ENCODE measurements at regions not wholly inside any gene's neighbourhood (a gene's known extent, or its start where the extent isn't known, plus 50 kb on each side); places are given as distances from the start of the nearest gene placed in this dataset.
"Not testable (repeated sequence)": the region's sequence is repeated elsewhere in the genome, so short reads cannot be mapped to it uniquely, and the experiment has no call there.

DNA sequence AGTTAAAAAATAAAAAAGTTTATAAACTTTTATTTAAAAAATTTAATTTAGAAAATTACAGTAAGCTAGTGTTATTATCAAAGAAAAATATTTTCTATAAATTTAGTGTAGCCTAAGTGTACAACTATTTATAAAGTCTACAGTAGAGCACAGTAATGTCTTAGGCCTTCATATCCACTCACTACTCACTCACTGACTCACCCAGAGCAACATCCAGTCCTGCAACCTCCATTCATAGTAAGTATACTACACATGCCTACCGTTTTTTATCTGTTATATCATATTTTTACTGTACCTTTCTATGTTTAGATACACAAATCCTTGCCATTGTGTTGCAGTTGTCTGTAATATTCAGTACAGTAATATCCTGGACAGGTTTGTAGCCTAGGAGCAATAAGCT, 129.0 kb upstream of the FAM47B start:
- Histone ChIP-seq H3K4me3 (ENCODE audit: low read length) (no peak overlapping the region), H3K27ac (ENCODE audit: low read length) (no peak overlapping the region), H3F3A (ENCODE audit: insufficient read depth, low read length) (no peaks in the 10 kb centered on the region), H3K4me1 (ENCODE audit: low read length) (no peaks in the 10 kb centered on the region), H3K9me3 (replicated peaks; ENCODE audit: insufficient read depth, low read length) (no peaks in the 10 kb centered on the region), H3K36me3 (replicated peaks; ENCODE audit: insufficient read depth, low read length) (no peaks in the 10 kb centered on the region), H3K4me2 (ENCODE audit: low read depth, low read length) (no peak overlapping the region), H3K9ac (ENCODE audit: low read length) (no peak overlapping the region), H3K9me2 (replicated peaks; ENCODE audit: insufficient read depth, low read length) (no peaks in the 10 kb centered on the region), H3K27me3 (replicated peaks; ENCODE audit: insufficient read depth, low read length) (no peaks in the 10 kb centered on the region), H3K79me2 (ENCODE audit: low read length) (no peaks in the 10 kb centered on the region), H4K20me1 (ENCODE audit: insufficient read depth, low read length) (no peaks in the 10 kb centered on the region), H2AFZ (ENCODE audit: low read length) (no peak overlapping the region)
- no peak for DNase-seq
- no peak for TF ChIP-seq EZH2phosphoT487 (IDR thresholded peaks at IDR 0.05; ENCODE audit: low read length)

DNA sequence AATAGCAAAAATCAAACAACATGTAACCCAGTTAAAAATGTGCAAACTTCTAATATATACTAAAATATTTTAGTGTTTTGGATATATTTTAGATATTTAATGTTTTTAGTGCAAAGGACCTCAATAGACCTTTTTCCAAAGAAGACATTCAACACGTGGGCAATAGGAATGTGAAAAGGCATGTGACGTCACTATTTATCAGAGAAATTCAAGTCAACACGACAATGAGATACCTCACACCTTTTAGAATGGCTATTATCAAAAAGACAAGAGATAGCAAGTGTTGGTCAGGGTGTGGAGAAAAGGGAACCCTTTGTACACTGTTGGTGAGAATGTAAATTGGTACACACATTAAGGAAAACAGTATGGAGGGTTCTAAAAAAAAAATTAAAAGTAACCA, 115.6 kb upstream of the FAM47B start:
- Histone ChIP-seq H4K20me1 (ENCODE audit: insufficient read depth, low read length) (no peaks in the 10 kb centered on the region), H2AFZ (ENCODE audit: low read length) (no peak overlapping the region), H3F3A (ENCODE audit: insufficient read depth, low read length) (no peaks in the 10 kb centered on the region), H3K27me3 (replicated peaks; ENCODE audit: insufficient read depth, low read length) (no peaks in the 10 kb centered on the region), H3K9me3 (replicated peaks; ENCODE audit: insufficient read depth, low read length) (no peaks in the 10 kb centered on the region), H3K36me3 (replicated peaks; ENCODE audit: insufficient read depth, low read length) (no peaks in the 10 kb centered on the region), H3K79me2 (ENCODE audit: low read length) (no peaks in the 10 kb centered on the region), H3K27ac (ENCODE audit: low read length) (no peak overlapping the region), H3K4me2 (ENCODE audit: low read depth, low read length) (no peak overlapping the region), H3K9ac (ENCODE audit: low read length) (no peak overlapping the region), H3K4me1 (ENCODE audit: low read length) (no peaks in the 10 kb centered on the region), H3K9me2 (replicated peaks; ENCODE audit: insufficient read depth, low read length) (no peaks in the 10 kb centered on the region), H3K4me3 (ENCODE audit: low read length) (no peak overlapping the region)
- TF ChIP-seq EZH2phosphoT487 (IDR thresholded peaks at IDR 0.05; ENCODE audit: low read length) (no peak), EZH2 (optimal IDR thresholded peaks at IDR 0.05; ENCODE audit: low read depth, low read length) (no peak)
- TF ChIP-seq, protein P1, sequence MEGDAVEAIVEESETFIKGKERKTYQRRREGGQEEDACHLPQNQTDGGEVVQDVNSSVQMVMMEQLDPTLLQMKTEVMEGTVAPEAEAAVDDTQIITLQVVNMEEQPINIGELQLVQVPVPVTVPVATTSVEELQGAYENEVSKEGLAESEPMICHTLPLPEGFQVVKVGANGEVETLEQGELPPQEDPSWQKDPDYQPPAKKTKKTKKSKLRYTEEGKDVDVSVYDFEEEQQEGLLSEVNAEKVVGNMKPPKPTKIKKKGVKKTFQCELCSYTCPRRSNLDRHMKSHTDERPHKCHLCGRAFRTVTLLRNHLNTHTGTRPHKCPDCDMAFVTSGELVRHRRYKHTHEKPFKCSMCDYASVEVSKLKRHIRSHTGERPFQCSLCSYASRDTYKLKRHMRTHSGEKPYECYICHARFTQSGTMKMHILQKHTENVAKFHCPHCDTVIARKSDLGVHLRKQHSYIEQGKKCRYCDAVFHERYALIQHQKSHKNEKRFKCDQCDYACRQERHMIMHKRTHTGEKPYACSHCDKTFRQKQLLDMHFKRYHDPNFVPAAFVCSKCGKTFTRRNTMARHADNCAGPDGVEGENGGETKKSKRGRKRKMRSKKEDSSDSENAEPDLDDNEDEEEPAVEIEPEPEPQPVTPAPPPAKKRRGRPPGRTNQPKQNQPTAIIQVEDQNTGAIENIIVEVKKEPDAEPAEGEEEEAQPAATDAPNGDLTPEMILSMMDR (IDR thresholded peaks at IDR 0.05; ENCODE audit: low read length) = no peak
- no peak for DNase-seq

DNA sequence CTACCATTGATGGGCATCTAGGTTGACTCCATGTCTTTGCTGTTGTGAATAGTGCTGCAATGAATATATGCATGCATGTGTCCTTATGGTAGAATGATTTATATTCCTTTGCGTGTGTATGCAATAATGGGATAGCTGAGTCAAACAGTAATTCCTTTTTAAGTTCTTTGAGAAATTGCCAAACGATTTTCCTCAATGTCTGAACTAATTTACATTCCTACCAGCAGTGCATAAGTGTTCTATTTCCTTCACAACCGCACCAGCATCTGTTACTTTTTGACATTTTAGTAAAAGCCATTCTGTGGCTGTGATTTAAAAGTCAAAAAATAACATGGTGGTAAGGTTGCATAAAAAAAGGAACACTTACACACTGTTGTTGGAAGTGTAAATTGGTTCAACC, 103.1 kb upstream of the FAM47B start:
- TF ChIP-seq EZH2phosphoT487 (IDR thresholded peaks at IDR 0.05; ENCODE audit: low read length) (no peak), EZH2 (optimal IDR thresholded peaks at IDR 0.05; ENCODE audit: low read depth, low read length) (no peak)
- TF ChIP-seq, protein P1 (IDR thresholded peaks at IDR 0.05; ENCODE audit: low read length) = no peak

DNA sequence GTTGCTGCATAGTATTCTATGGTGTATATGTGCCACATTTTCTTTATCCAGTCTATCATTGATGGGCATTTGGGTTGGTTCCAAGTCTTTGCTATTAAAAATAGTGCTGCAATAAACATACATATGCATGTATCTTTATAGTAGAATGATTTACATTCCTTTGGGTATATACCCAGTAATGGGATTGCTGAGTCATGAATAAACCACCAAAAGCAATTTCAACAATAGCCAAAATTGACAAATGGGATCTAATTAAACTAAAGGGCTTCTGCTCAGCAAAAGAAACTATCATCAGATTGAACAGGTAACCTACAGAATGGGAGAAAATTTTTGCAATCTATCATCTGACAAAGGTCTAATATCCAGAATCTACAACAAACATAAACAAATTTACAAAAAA, 101.4 kb upstream of the FAM47B start:
- not testable (repeated sequence) for H3K9me3 ChIP-seq (replicated peaks; ENCODE audit: insufficient read depth, low read length); H3K4me3 ChIP-seq (ENCODE audit: low read length)

More for the DNA sequence above, 103.1 kb upstream of the FAM47B start:
- Histone ChIP-seq H4K20me1 (ENCODE audit: insufficient read depth, low read length) (no peaks in the 10 kb centered on the region), H3K79me2 (ENCODE audit: low read length) (no peaks in the 10 kb centered on the region), H3K27me3 (replicated peaks; ENCODE audit: insufficient read depth, low read length) (no peaks in the 10 kb centered on the region), H3K4me3 (ENCODE audit: low read length) (no peak overlapping the region), H2AFZ (ENCODE audit: low read length) (no peak overlapping the region), H3K9ac (ENCODE audit: low read length) (no peak overlapping the region), H3K4me1 (ENCODE audit: low read length) (no peaks in the 10 kb centered on the region), H3K9me2 (replicated peaks; ENCODE audit: insufficient read depth, low read length) (no peaks in the 10 kb centered on the region), H3K4me2 (ENCODE audit: low read depth, low read length) (no peak overlapping the region), H3F3A (ENCODE audit: insufficient read depth, low read length) (no peaks in the 10 kb centered on the region), H3K9me3 (replicated peaks; ENCODE audit: insufficient read depth, low read length) (no peaks in the 10 kb centered on the region), H3K36me3 (replicated peaks; ENCODE audit: insufficient read depth, low read length) (no peaks in the 10 kb centered on the region), H3K27ac (ENCODE audit: low read length) (no peak overlapping the region)
- DNase-seq = no peak

More for the DNA sequence above, 101.4 kb upstream of the FAM47B start:
- not testable (repeated sequence) for H3K9ac ChIP-seq (ENCODE audit: low read length); H3K27me3 ChIP-seq (replicated peaks; ENCODE audit: insufficient read depth, low read length); H3K9me2 ChIP-seq (replicated peaks; ENCODE audit: insufficient read depth, low read length); H2AFZ ChIP-seq (ENCODE audit: low read length); H3F3A ChIP-seq (ENCODE audit: insufficient read depth, low read length); DNase-seq; H3K27ac ChIP-seq (ENCODE audit: low read length); H3K4me1 ChIP-seq (ENCODE audit: low read length); H3K4me2 ChIP-seq (ENCODE audit: low read depth, low read length); H3K79me2 ChIP-seq (ENCODE audit: low read length); H3K36me3 ChIP-seq (replicated peaks; ENCODE audit: insufficient read depth, low read length); H4K20me1 ChIP-seq (ENCODE audit: insufficient read depth, low read length)
